Adipocyte (in vitro differentiated cells): ENCODE measurements at regions not wholly inside any gene's neighbourhood (a gene's known extent, or its start where the extent isn't known, plus 50 kb on each side); places are given as distances from the start of the nearest gene placed in this dataset.

Experiments
- DNase-seq: peaks from one replicate; pipeline ENCODE4 v3.0.0-alpha.2; 2015; ENCODE audit warnings: low read depth
- H3K27me3 ChIP-seq: replicated peaks from 2 replicates; pipeline ENCODE4 v1.7.0; 2013; ENCODE audit warnings: mild to moderate bottlenecking, low read length, moderate library complexity; ENCODE audit not compliant: control insufficient read depth, insufficient read depth
- H3K36me3 ChIP-seq: 2 replicates; pipeline ENCODE4 v1.7.0; 2013; ENCODE audit warnings: low read length, mild to moderate bottlenecking, moderate library complexity; ENCODE audit not compliant: control insufficient read depth, insufficient read depth, severe bottlenecking
- H3K4me1 ChIP-seq: 2 replicates; pipeline ENCODE4 v1.7.0; 2013; ENCODE audit warnings: mild to moderate bottlenecking, low read length, moderate library complexity; ENCODE audit not compliant: control insufficient read depth, insufficient read depth
- H3K4me3 ChIP-seq: 2 replicates; pipeline ENCODE4 v1.7.0; 2013; ENCODE audit warnings: mild to moderate bottlenecking, low read length, moderate library complexity
- H3K9ac ChIP-seq: 2 replicates; pipeline ENCODE4 v1.7.0; 2013; ENCODE audit warnings: mild to moderate bottlenecking, low read length, moderate library complexity
- H3K9me3 ChIP-seq: 2 replicates; pipeline ENCODE4 v1.7.0; 2013; ENCODE audit warnings: mild to moderate bottlenecking, low read length, moderate library complexity; ENCODE audit not compliant: control insufficient read depth

- H3K36me3 ChIP-seq = no peaks in the 10 kb centered on the region
- no peak for DNase-seq
- no peaks in the 10 kb centered on the region for H3K9me3 ChIP-seq
- H3K4me3 ChIP-seq = no peak overlapping the region
- H3K27me3 ChIP-seq = no peaks in the 10 kb centered on the region
- H3K4me1 ChIP-seq = no peaks in the 10 kb centered on the region
- H3K9ac ChIP-seq = no peak overlapping the region
Observed at GRCh38 chr21:15543473-15543872, 186.3 kb upstream of the USP25 start.

- no peak overlapping the region for H3K9ac ChIP-seq
- DNase-seq = no peak
- H3K9me3 ChIP-seq = no peaks in the 10 kb centered on the region
- peaks cover 11% of the 10 kb centered on the region for H3K4me1 ChIP-seq
- H3K27me3 ChIP-seq = no peaks in the 10 kb centered on the region
- H3K36me3 ChIP-seq = no peaks in the 10 kb centered on the region
- no peak overlapping the region for H3K4me3 ChIP-seq
Observed at GRCh38 chr21:15549671-15550070, 180.1 kb upstream of the USP25 start.

GRCh38 chr21:15552914-15553494, 176.8 kb upstream of the USP25 start:
- no peak overlapping the region for H3K4me3 ChIP-seq
- H3K9ac ChIP-seq = no peak overlapping the region
- DNase-seq = peak; percentile 53
- H3K27me3 ChIP-seq = no peaks in the 10 kb centered on the region
- H3K4me1 ChIP-seq = peaks cover 11% of the 10 kb centered on the region
- H3K9me3 ChIP-seq = no peaks in the 10 kb centered on the region
- H3K36me3 ChIP-seq = no peaks in the 10 kb centered on the region

GRCh38 chr21:15557925-15558324, 171.9 kb upstream of the USP25 start:
- Histone ChIP-seq H3K4me3 (no peak overlapping the region), H3K9ac (no peak overlapping the region), H3K4me1 (peaks cover 1% of the 10 kb centered on the region), H3K36me3 (no peaks in the 10 kb centered on the region), H3K27me3 (no peaks in the 10 kb centered on the region), H3K9me3 (no peaks in the 10 kb centered on the region)
- DNase-seq = no peak

GRCh38 chr21:15558884-15559283, 170.9 kb upstream of the USP25 start:
- no peak overlapping the region for H3K9ac ChIP-seq
- H3K9me3 ChIP-seq = no peaks in the 10 kb centered on the region
- DNase-seq = no peak
- H3K4me1 ChIP-seq = no peaks in the 10 kb centered on the region
- no peak overlapping the region for H3K4me3 ChIP-seq
- no peaks in the 10 kb centered on the region for H3K27me3 ChIP-seq
- H3K36me3 ChIP-seq = no peaks in the 10 kb centered on the region

- Histone ChIP-seq H3K4me1 (no peaks in the 10 kb centered on the region), H3K4me3 (no peak overlapping the region)
Observed at GRCh38 chr21:15559660-15560059, 170.1 kb upstream of the USP25 start.

GRCh38 chr21:15560383-15561056, 169.3 kb upstream of the USP25 start:
- Histone ChIP-seq H3K4me3 (no peak overlapping the region), H3K4me1 (no peaks in the 10 kb centered on the region), H3K36me3 (no peaks in the 10 kb centered on the region), H3K9ac (no peak overlapping the region), H3K9me3 (no peaks in the 10 kb centered on the region), H3K27me3 (no peaks in the 10 kb centered on the region)
- no peak for DNase-seq

More at GRCh38 chr21:15559660-15560059, 170.1 kb upstream of the USP25 start:
- no peak for DNase-seq
- H3K9ac ChIP-seq = no peak overlapping the region
- H3K9me3 ChIP-seq = no peaks in the 10 kb centered on the region
- no peaks in the 10 kb centered on the region for H3K36me3 ChIP-seq
- no peaks in the 10 kb centered on the region for H3K27me3 ChIP-seq

- Histone ChIP-seq H3K4me1 (no peaks in the 10 kb centered on the region), H3K36me3 (no peaks in the 10 kb centered on the region), H3K27me3 (no peaks in the 10 kb centered on the region), H3K4me3 (no peak overlapping the region), H3K9ac (no peak overlapping the region), H3K9me3 (peaks cover 1% of the 10 kb centered on the region)
- DNase-seq = no peak
Observed at GRCh38 chr21:15562748-15563147, 167.0 kb upstream of the USP25 start.

- no peaks in the 10 kb centered on the region for H3K27me3 ChIP-seq
- H3K4me3 ChIP-seq = no peak overlapping the region
- DNase-seq = no peak
- H3K36me3 ChIP-seq = no peaks in the 10 kb centered on the region
- no peak overlapping the region for H3K9ac ChIP-seq
- peaks cover 5% of the 10 kb centered on the region for H3K9me3 ChIP-seq
- no peaks in the 10 kb centered on the region for H3K4me1 ChIP-seq
Observed at GRCh38 chr21:15564907-15565306, 164.9 kb upstream of the USP25 start.

GRCh38 chr21:15566703-15567102, 163.1 kb upstream of the USP25 start:
- peak; percentile 14 for DNase-seq
- Histone ChIP-seq H3K9ac (no peak overlapping the region), H3K27me3 (no peaks in the 10 kb centered on the region), H3K36me3 (no peaks in the 10 kb centered on the region), H3K9me3 (peaks cover 5% of the 10 kb centered on the region), H3K4me1 (no peaks in the 10 kb centered on the region), H3K4me3 (no peak overlapping the region)

- peaks cover 5% of the 10 kb centered on the region for H3K9me3 ChIP-seq
- H3K36me3 ChIP-seq = no peaks in the 10 kb centered on the region
- peak; percentile 9 for DNase-seq
- H3K4me1 ChIP-seq = no peaks in the 10 kb centered on the region
- no peak overlapping the region for H3K9ac ChIP-seq
- H3K4me3 ChIP-seq = no peak overlapping the region
- H3K27me3 ChIP-seq = no peaks in the 10 kb centered on the region
Observed at GRCh38 chr21:15567191-15567590, 162.6 kb upstream of the USP25 start.

- H3K4me1 ChIP-seq = no peaks in the 10 kb centered on the region
- no peaks in the 10 kb centered on the region for H3K27me3 ChIP-seq
- no peak overlapping the region for H3K9ac ChIP-seq
- no peak overlapping the region for H3K4me3 ChIP-seq
- peaks cover 5% of the 10 kb centered on the region for H3K9me3 ChIP-seq
- no peak for DNase-seq
- H3K36me3 ChIP-seq = no peaks in the 10 kb centered on the region
Observed at GRCh38 chr21:15568516-15568915, 161.3 kb upstream of the USP25 start.
